ENCODE measurements at regions not wholly inside any gene's neighbourhood (a gene's known extent, or its start where the extent isn't known, plus 50 kb on each side); places are given as distances from the start of the nearest gene placed in this dataset.
A peak's percentile ranks its signal among the peaks of the same experiment; 100 is the strongest.

GRCh38 chr1:98813738-98814309 lies 152.3 kb downstream of the SNX7 start:
- DNase-seq, result no peak

- DNase-seq, result no peak
These were observed 156.3 kb downstream of the SNX7 start for GRCh38 chr1:98817821-98818220.

- DNase-seq, result no peak
These were observed 159.9 kb downstream of the SNX7 start for GRCh38 chr1:98821379-98821778.

GRCh38 chr1:98824736-98825135 lies 163.2 kb downstream of the SNX7 start:
- DNase-seq, result peak; percentile 0

- DNase-seq, result no peak
These were observed 165.5 kb downstream of the SNX7 start for GRCh38 chr1:98827041-98827440.

GRCh38 chr1:98839840-98840239 lies 164.8 kb downstream of the PLPPR5 start:
- no peak for DNase-seq

Measured in midbrain (tissue), 1 donor.